HepG2 (cell line): ENCODE measurements at regions not wholly inside any gene's neighbourhood (a gene's known extent, or its start where the extent isn't known, plus 50 kb on each side); places are given as distances from the start of the nearest gene placed in this dataset.

Experiments
- ATAC-seq: fragments of 200-7000 bp; cut with Tn5 transposase; 3 replicates; pipeline ENCODE4 v1.9.1; 2020; ENCODE audit warnings: mild to moderate bottlenecking, moderate library complexity
- BruUV-seq: library from RNA; stranded (reverse); fragments of 400-500 nt; replicated peaks from 2 replicates; lab custom pipeline; 2021; lab: Mats Ljungman, UMichigan
- CTCF ChIA-PET: fragments of 300-600 bp; formaldehyde crosslinking; extraction: SDS; loops from one replicate; lab custom pipeline; 2021; ENCODE audit warnings: low total read pairs, inconsistent platforms, low intra/inter-chr PET ratio; lab: Yijun Ruan, JAX
- POLR2A ChIA-PET: fragments of 350-600 bp; sonication (Branson Sonifier 250); formaldehyde crosslinking; loops from one replicate; lab custom pipeline; 2020; ENCODE audit warnings: antibody characterized with exemption, inconsistent platforms; lab: Yijun Ruan, JAX
- DNase-seq: peaks from one replicate; pipeline ENCODE4 v3.0.0-alpha.2; 2015; ENCODE audit warnings: low spot score
- FAIRE-seq: peaks from 3 replicates; lab custom pipeline; 2011; peaks lifted over from hg19 to GRCh38; lab: Jason Lieb, UNC
- H2AFZ ChIP-seq: one replicate; pipeline ENCODE4 v1.6.1; 2011; ENCODE audit warnings: low read length, inconsistent platforms
- H3K27ac ChIP-seq: fragments of 300-600 bp; 3 replicates; pipeline ENCODE4 v1.8.0; 2011; ENCODE audit warnings: mixed run types, mild to moderate bottlenecking, mixed read lengths, low read length, inconsistent platforms; ENCODE audit not compliant: insufficient read depth; ENCODE audit errors: extremely low read length
- H3K27me3 ChIP-seq, 2 experiments: fragments of 200-600 bp in 1 of 2; 2 replicates in 1 of 2; 3 replicates in 1 of 2; pipeline versions ENCODE4 v1.6.0 to v1.8.0; 2011; ENCODE audit warnings: low read length in 2 of 2, mild to moderate bottlenecking in 2 of 2, moderate library complexity in 2 of 2, inconsistent platforms in 1 of 2; ENCODE audit not compliant: insufficient read depth in 2 of 2, control insufficient read depth in 1 of 2
- H3K36me3 ChIP-seq, 2 experiments: fragments of 200-600 bp in 1 of 2; replicated peaks in 1 of 2; 2 replicates in 1 of 2; 3 replicates in 1 of 2; pipeline versions ENCODE4 v1.5.1 to v1.8.0; 2011; ENCODE audit warnings: low read length in 2 of 2, inconsistent platforms in 1 of 2; ENCODE audit not compliant: insufficient read depth in 2 of 2, control insufficient read depth in 1 of 2
- H3K4me1 ChIP-seq: 2 replicates; pipeline ENCODE4 v1.5.1; 2012; ENCODE audit warnings: low read length, inconsistent platforms; ENCODE audit not compliant: insufficient read depth
- H3K4me2 ChIP-seq: 2 replicates; pipeline ENCODE4 v1.6.0; 2011; ENCODE audit warnings: low read depth, low read length, inconsistent platforms
- H3K4me3 ChIP-seq, 3 experiments: fragments of 200-600 bp in 1 of 3; sonication (generic), shearing (Covaris generic) in 1 of 3; replicated peaks in 1 of 3; 2 replicates each; pipeline ENCODE4 v1.5.1; 2011 to 2016; ENCODE audit warnings: low read length in 3 of 3, inconsistent platforms in 2 of 3, low read depth in 2 of 3, mild to moderate bottlenecking in 2 of 3, control low read depth in 1 of 3, mixed read lengths in 1 of 3; ENCODE audit not compliant: insufficient read depth in 1 of 3
- H3K79me2 ChIP-seq: one replicate; pipeline ENCODE4 v1.6.1; 2011; ENCODE audit warnings: low read length, inconsistent platforms; ENCODE audit not compliant: insufficient read depth
- H3K9ac ChIP-seq: 2 replicates; pipeline ENCODE4 v1.6.0; 2011; ENCODE audit warnings: mild to moderate bottlenecking, low read depth, low read length, inconsistent platforms; ENCODE audit not compliant: insufficient read depth
- H3K9me3 ChIP-seq: 2 replicates; pipeline ENCODE4 v1.5.1; 2012; ENCODE audit warnings: mild to moderate bottlenecking, low read length
- H4K20me1 ChIP-seq: 2 replicates; pipeline ENCODE4 v1.6.0; 2011; ENCODE audit warnings: inconsistent platforms, mild to moderate bottlenecking, low read length, moderate library complexity; ENCODE audit not compliant: insufficient read depth
- AKAP8 ChIP-seq: sonication (generic); formaldehyde crosslinking; IDR thresholded peaks from 2 replicates; pipeline ENCODE4 v1.5.1; 2020; ENCODE audit warnings: mild to moderate bottlenecking, missing genetic modification reagents
- FOSL1 ChIP-seq: sonication (generic); formaldehyde crosslinking; IDR thresholded peaks from 2 replicates; pipeline ENCODE4 v1.9.0; 2021; ENCODE audit warnings: missing genetic modification reagents, borderline replicate concordance
- GLI4 ChIP-seq: sonication (generic); formaldehyde crosslinking; IDR thresholded peaks from 2 replicates; pipeline ENCODE4 v1.5.1; 2020; ENCODE audit warnings: missing genetic modification reagents, mild to moderate bottlenecking, moderate library complexity, borderline replicate concordance
- HIVEP1 ChIP-seq: sonication (generic); formaldehyde crosslinking; IDR thresholded peaks from 2 replicates; pipeline ENCODE4 v1.4.0; 2020; ENCODE audit warnings: mild to moderate bottlenecking, missing genetic modification reagents
- HOXA5 ChIP-seq: sonication (generic); formaldehyde crosslinking; IDR thresholded peaks from 2 replicates; pipeline ENCODE4 v1.4.0; 2020; ENCODE audit warnings: missing genetic modification reagents
- JUND ChIP-seq: sonication (generic); formaldehyde crosslinking; IDR thresholded peaks from 2 replicates; pipeline ENCODE4 v1.8.0; 2022; ENCODE audit warnings: mild to moderate bottlenecking, missing genetic modification reagents
- KDM5A ChIP-seq: fragments of 200-600 bp; sonication (generic); IDR thresholded peaks from 2 replicates; pipeline ENCODE4 v1.7.0; 2018; ENCODE audit warnings: antibody characterized with exemption, mild to moderate bottlenecking, low read length, borderline replicate concordance
- RFX1 ChIP-seq: fragments of 450-650 bp; IDR thresholded peaks from 2 replicates; pipeline ENCODE4 v1.6.1; 2017
- SRSF9 ChIP-seq: fragments of 200-400 bp; formaldehyde crosslinking; IDR thresholded peaks from 2 replicates; pipeline ENCODE4 v1.6.1; 2018; ENCODE audit warnings: borderline replicate concordance, mild to moderate bottlenecking, low read depth, low read length; ENCODE audit not compliant: insufficient read depth, poor library complexity, severe bottlenecking
- ZKSCAN5 ChIP-seq: sonication (generic); formaldehyde crosslinking; IDR thresholded peaks from 2 replicates; pipeline ENCODE4 v1.5.1; 2020; ENCODE audit warnings: mild to moderate bottlenecking, missing genetic modification reagents
- ZNF776 ChIP-seq: sonication (generic); formaldehyde crosslinking; IDR thresholded peaks from 2 replicates; pipeline ENCODE4 v1.4.0; 2020; ENCODE audit warnings: mild to moderate bottlenecking, missing genetic modification reagents
- WGBS: methylation state at CpG from one replicate; pipeline ENCODE4 v1.1.6; 2017; ENCODE audit warnings: low lambda C conversion rate; 5-methylcytosine and 5-hydroxymethylcytosine counted together
- in situ Hi-C: cut with HindIII; loops from 2 replicates; pipeline ENCODE4 v1.10.0; 2017; ENCODE audit warnings: low pct_unique_long_range_greater_than_20kb; ENCODE audit not compliant: extremely low pct_ligation_motif_present
- intact Hi-C: fragments of 100-400 bp; cut with micrococcal nuclease; formaldehyde crosslinking; loops from one replicate; pipeline ENCODE4 v1.10.0; 2022; ENCODE audit not compliant: unreplicated experiment
- TF ChIP-seq, protein P1 (sequence below): sonication (generic); formaldehyde crosslinking; IDR thresholded peaks from 2 replicates; pipeline ENCODE4 v1.8.1; 2023; ENCODE audit warnings: missing genetic modification reagents, inconsistent platforms, borderline replicate concordance
- TF ChIP-seq, protein P2 (sequence below): sonication (generic); formaldehyde crosslinking; IDR thresholded peaks from 2 replicates; pipeline ENCODE4 v1.5.1; 2020; ENCODE audit warnings: mild to moderate bottlenecking, moderate library complexity, missing genetic modification reagents
- TF ChIP-seq, protein P3 (sequence below): sonication (generic); formaldehyde crosslinking; conservative IDR thresholded peaks from 2 replicates; pipeline ENCODE4 v1.4.0; 2020; ENCODE audit warnings: missing genetic modification reagents
- TF ChIP-seq, protein P4 (sequence below): sonication (generic); formaldehyde crosslinking; IDR thresholded peaks from 2 replicates; pipeline ENCODE4 v1.4.0; 2020; ENCODE audit warnings: missing genetic modification reagents, mild to moderate bottlenecking, borderline replicate concordance

DNA sequence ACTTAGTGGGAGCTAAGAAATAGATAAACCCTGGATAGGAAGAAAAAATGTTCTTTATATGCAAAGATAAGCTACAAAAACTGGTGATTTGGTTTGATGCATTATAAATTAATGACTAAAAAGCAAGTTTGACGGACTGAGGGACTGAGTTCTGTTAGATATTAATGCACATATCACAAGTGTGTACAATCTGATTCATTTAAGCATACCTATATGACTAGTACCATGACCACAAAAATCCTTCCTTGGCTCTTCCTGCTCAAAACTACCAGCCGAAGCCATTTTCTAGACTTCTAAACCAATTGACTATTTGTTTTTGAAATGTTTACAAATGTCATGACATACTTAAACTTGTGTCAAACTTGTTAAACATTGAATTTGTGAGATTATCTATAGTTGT lies 374.5 kb upstream of the MON1B start:
- Histone ChIP-seq H4K20me1 (no peaks in the 10 kb centered on the region), H3K9me3 (no peaks in the 10 kb centered on the region), H2AFZ (no peak overlapping the region), H3K4me1 (no peaks in the 10 kb centered on the region), H3K9ac (no peak overlapping the region), H3K27me3 (0 out of 5 replicates have a peak, but pooled peaks cover 0 to 1% of the 10 kb centered on the region in 2 experiments), H3K27ac (no peak overlapping the region), H3K4me2 (no peak overlapping the region)
- no TSS peak for BruUV-seq
- intact Hi-C loops (no loop called here), in situ Hi-C loops (no loop called here)
- ATAC-seq (no peak), DNase-seq (no peak)
- 0% methylated on average over 2 of the region's 2 CpGs for WGBS
- CTCF ChIA-PET, result no interaction called here
- TF ChIP-seq HOXA5 (no peak), ZNF776 (CRISPR knock-in tag) (no peak), HIVEP1 (CRISPR knock-in tag) (no peak), FOSL1 (CRISPR knock-in tag) (no peak), SRSF9 (no peak), ZKSCAN5 (CRISPR knock-in tag) (no peak), KDM5A (no peak), RFX1 (no peak), AKAP8 (CRISPR knock-in tag) (no peak), GLI4 (CRISPR knock-in tag) (no peak), JUND (CRISPR knock-in tag) (no peak)
- TF ChIP-seq, protein P1, sequence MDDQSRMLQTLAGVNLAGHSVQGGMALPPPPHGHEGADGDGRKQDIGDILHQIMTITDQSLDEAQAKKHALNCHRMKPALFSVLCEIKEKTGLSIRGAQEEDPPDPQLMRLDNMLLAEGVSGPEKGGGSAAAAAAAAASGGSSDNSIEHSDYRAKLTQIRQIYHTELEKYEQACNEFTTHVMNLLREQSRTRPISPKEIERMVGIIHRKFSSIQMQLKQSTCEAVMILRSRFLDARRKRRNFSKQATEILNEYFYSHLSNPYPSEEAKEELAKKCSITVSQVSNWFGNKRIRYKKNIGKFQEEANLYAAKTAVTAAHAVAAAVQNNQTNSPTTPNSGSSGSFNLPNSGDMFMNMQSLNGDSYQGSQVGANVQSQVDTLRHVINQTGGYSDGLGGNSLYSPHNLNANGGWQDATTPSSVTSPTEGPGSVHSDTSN (CRISPR knock-in tag), result no peak
- TF ChIP-seq, protein P2, sequence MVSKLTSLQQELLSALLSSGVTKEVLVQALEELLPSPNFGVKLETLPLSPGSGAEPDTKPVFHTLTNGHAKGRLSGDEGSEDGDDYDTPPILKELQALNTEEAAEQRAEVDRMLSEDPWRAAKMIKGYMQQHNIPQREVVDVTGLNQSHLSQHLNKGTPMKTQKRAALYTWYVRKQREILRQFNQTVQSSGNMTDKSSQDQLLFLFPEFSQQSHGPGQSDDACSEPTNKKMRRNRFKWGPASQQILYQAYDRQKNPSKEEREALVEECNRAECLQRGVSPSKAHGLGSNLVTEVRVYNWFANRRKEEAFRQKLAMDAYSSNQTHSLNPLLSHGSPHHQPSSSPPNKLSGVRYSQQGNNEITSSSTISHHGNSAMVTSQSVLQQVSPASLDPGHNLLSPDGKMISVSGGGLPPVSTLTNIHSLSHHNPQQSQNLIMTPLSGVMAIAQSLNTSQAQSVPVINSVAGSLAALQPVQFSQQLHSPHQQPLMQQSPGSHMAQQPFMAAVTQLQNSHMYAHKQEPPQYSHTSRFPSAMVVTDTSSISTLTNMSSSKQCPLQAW (CRISPR knock-in tag), result no peak
- TF ChIP-seq, protein P3, sequence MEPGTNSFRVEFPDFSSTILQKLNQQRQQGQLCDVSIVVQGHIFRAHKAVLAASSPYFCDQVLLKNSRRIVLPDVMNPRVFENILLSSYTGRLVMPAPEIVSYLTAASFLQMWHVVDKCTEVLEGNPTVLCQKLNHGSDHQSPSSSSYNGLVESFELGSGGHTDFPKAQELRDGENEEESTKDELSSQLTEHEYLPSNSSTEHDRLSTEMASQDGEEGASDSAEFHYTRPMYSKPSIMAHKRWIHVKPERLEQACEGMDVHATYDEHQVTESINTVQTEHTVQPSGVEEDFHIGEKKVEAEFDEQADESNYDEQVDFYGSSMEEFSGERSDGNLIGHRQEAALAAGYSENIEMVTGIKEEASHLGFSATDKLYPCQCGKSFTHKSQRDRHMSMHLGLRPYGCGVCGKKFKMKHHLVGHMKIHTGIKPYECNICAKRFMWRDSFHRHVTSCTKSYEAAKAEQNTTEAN (CRISPR knock-in tag), result no peak
- TF ChIP-seq, protein P4, sequence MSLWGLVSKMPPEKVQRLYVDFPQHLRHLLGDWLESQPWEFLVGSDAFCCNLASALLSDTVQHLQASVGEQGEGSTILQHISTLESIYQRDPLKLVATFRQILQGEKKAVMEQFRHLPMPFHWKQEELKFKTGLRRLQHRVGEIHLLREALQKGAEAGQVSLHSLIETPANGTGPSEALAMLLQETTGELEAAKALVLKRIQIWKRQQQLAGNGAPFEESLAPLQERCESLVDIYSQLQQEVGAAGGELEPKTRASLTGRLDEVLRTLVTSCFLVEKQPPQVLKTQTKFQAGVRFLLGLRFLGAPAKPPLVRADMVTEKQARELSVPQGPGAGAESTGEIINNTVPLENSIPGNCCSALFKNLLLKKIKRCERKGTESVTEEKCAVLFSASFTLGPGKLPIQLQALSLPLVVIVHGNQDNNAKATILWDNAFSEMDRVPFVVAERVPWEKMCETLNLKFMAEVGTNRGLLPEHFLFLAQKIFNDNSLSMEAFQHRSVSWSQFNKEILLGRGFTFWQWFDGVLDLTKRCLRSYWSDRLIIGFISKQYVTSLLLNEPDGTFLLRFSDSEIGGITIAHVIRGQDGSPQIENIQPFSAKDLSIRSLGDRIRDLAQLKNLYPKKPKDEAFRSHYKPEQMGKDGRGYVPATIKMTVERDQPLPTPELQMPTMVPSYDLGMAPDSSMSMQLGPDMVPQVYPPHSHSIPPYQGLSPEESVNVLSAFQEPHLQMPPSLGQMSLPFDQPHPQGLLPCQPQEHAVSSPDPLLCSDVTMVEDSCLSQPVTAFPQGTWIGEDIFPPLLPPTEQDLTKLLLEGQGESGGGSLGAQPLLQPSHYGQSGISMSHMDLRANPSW (CRISPR knock-in tag), result no peak
- TF ChIP-seq, all 625 proteins: peak for 0
- POLR2A ChIA-PET, result no interaction called here
- no peaks in the 10 kb centered on the region for H3K36me3 ChIP-seq
- H3K79me2 ChIP-seq, result no peaks in the 10 kb centered on the region
- no peak overlapping the region for H3K4me3 ChIP-seq
- FAIRE-seq, result no peak
